HUDEP-2 (cell line): ENCODE measurements at regions not wholly inside any gene's neighbourhood (a gene's known extent, or its start where the extent isn't known, plus 50 kb on each side); places are given as distances from the start of the nearest gene placed in this dataset.
"Not testable (repeated sequence)": the region's sequence is repeated elsewhere in the genome, so short reads cannot be mapped to it uniquely, and the experiment has no call there.

Experiments
- DNase-seq, 76 experiments: peaks; one replicate each; lab custom pipeline; 2025; ENCODE audit not compliant: unreplicated experiment in 76 of 76; lab: John Stamatoyannopoulos, UW

DNA sequence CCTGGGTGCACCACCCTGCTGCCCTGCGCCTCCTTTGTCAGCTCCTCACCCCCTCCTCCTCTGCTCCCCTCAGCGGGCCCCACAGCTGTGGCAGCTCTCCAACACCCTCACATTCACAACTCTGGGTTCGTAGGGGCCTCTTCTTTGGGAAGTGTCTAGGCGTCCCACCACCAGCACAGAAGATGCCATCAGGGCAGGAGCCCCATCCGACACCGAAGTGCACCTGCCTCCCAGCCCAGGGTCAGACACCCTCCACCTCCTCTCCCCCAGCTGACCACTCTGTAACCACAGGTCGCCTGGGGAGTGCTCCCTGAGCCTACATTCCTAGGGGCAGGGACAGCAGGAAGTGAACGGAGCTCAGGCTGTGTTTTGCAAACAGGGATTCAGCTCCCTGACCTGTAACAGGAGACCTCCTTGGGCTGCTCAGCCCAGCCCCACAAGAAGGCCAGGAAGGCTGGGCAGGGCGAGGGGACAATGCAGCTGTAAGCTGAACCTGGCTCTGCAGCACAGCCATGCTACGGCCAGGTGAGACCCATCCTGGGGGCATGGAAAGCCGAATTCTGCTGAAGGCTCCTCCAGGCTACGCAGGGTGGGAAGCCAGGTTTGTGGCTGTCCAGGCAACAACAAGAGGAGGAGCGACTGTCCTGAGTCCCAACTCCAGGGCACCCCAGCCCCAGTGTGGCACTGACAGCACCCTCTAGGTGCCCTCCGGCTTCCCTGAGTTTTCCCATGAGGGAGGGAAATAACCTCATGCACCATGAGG is 269.0 kb downstream of the GOLGA6L6 start:
- DNase-seq: no peak

DNA sequence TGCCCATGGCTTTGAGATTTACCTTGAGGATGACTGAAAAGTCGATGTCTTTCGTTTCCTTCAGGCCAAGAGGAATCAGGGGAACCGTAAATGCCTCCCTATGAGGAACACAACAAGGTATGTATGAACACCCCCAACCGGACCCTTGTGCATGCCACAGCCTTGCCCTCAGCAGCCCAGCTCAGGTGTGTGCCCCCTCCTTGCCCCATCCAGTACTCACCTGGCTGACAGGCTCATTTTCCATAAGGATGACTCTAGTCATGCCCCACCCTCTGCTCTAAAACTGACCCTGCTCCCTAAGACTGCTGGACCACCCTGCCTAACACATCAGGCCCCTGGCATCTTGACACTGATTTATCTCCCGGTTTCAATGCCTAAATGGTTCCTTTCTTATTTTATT is 270.0 kb downstream of the GOLGA6L6 start:
- DNase-seq: no peak

DNA sequence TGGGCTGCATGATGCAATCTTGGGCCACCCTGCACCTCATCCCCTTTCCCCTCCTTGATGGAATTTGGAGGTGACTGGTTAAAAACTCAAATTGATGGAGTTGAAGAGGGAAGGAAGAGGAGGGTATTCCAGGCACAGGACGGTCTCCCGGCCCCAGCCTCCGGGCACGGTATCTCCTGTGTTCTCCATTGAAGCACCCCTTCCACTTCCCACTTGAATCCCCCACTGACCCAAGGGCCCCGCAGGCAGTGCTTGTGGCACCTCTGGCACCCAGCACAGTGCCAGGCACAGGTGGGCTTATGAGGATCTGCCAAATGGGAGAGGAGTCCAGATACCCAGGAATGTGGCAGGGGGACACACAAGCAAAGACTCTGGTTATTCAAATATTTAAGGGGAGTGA is 271.6 kb downstream of the GOLGA6L6 start:
- DNase-seq: not testable (repeated sequence)

DNA sequence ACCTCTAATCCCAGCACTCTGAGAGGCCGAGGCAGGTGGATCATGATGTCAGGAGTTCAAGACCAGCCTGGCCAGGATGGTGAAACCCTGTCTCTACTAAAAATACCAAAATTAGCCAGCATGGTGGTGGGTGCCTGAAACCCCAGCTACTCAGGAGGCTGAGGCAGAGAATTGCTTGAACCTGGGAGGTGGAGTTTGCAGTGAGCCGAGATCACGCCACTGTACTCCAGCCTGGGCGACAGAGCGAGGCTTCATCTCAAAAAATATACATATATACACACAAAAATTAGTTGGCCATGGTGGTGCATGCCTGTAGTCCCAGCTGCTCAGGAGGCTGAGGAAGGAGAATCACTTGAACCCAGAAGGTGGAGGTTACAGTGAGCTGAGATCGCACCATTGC is 273.6 kb downstream of the GOLGA6L6 start:
- DNase-seq: not testable (repeated sequence)

DNA sequence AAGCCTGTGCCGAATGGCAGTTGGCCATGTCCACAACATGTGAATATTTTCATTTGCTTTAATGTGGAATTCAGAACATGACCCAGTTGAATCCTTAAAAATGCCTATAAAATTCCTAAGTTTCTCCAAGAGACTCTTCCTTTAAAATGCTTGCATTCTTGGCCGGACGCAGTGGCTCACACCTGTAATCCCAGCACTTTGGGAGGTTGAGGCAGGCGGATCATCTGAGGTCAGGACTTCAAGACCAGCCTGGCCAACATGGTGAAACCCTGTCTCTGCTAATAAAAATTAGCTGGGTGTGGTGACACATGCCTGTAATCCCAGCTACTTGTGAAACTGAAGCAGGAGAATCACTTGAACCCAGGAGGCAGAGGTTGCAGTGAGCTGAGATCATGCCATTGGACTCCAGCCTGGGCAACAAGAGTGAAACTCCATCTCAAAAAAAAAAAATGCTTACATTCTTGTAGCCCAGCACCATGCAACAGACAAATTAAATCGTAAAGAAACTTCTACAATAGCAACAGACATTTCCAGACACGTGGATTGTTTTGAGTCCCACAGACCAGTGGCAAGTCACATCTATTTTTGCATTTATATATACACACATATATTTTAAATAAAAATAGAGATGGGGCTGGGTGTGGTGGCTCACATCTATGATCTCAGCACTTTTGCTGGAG is 274.4 kb downstream of the GOLGA6L6 start:
- DNase-seq: not testable (repeated sequence)

DNA sequence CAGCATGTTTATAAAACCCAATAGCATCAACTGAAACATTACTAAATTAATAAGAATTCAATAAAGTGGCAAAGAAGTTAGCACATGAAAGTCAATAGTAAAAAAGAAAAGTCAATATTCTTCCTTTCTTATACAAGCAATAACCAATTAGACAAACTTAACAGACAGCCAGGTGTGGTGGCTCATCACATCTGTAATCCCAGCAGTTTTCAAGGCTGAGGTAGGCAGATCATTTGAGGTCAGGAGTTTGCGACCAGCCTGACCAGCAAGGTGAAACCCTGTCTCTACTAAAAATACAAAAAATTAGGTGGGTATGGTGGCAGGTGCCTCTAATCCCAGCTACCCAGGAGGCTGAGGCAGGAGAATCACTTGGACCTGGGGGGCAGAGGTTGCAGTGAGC is 275.9 kb downstream of the GOLGA6L6 start:
- DNase-seq: not testable (repeated sequence)

DNA sequence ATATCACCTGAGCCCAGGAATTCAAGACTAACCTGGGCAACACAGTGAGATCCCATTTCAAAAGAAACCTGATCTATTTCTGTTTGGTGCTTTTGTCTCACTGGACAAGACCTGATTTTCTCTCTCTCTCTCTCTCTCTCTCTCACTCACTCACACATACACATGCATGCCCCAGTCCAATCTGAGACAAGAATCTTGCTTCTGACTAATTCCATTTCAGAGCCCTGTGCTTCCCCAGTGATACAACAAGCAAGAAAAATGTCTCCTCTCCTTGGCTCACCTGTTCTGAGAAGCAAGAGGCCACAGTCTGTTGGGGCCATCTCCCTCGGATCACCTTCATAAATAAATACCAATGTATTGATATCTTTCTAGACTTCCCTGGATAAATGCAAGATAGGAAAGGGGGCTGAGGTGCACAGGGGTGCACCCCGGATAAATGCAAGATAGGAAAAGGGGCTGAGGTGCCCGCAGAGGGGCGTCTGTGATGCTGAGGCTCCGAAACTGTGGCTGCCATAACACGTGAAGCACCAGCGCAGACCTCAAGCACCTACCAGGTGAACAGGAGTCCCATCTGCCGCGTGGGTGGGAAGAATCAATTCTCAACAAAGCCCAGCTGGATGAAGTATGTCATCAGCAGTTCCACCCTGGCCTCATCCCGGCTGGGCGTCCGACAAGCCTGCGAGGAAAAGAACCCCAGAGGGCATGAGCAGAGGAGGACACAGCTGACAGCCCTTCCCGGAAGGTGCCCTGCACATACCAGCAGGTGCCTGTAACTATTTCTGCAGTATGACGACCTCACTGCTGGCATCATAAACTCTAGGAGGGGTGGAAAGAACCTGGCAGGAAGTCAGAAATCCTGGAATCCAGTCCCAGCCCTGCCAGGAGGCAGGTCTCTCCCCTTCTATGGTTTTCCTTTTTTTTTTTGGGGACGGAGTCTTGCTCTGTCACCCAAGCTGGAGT is 280.0 kb downstream of the GOLGA6L6 start:
- DNase-seq: not testable (repeated sequence)

DNA sequence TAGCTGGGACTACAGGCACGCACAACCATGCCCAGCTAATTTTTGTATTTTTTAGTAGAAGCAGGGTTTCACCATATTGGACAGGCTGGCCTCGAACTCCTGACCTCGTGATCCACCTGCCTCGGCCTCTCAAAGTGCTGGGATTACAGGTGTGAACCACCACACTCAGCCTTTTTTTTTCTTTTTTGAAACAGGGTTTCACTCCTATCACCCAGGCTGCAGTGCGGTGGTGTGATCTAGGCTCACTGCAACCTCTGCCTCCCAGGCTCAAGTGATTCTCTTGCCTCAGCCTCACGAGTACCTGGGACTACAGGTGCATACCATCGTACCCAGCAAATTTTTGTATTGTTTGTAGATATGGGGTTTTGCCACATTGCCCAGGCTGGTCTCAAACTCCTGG is 280.9 kb downstream of the GOLGA6L6 start:
- not testable (repeated sequence) for DNase-seq

DNA sequence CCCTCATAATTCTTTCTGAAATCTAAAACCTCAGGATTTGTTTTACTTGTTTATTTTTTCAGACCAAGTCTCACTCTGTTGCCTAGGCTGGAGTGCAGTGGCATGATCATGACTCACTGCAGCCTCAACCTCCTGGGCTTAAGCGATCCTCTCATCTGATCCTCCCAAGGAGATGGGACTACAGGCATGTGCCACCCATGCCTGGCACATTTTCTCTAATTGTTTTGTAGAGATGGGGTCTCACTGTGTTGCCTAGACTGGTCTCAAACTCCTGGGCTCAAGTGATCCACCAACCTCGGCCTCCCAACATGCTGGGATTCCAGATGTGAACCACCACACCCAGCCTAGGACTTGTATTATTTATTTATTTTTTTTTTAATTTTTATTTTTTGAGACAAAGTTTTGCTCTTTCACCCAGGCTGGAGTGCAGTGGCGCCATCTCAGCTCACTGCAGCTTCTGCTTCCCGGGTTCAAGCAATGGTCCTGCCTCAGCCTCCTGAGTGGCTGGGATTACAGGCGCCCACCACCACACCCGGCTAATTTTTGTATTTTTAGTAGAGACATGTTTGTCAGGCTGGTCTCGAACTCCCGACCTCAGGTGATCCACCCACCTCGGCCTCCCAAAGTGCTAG is 281.9 kb downstream of the GOLGA6L6 start:
- DNase-seq: not testable (repeated sequence)

DNA sequence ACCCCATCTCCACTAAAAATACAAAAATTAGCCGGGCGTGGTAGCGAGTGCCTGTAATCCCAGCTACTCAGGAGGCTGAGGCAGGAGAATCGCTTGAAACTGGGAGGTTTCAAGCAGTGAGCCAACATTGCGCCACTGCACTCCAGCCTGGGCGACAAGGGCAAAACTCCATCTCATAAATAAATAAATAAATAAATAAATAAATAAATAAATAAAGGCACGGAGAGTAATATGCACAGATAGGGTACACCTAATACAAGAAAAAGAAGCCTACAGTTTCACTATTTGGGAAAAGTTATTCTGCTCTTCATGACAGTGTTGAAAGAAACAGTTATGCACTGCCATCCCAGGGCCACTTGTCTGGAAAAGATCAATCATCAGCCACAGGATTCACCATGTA is 285.2 kb downstream of the GOLGA6L6 start:
- not testable (repeated sequence) for DNase-seq

DNA sequence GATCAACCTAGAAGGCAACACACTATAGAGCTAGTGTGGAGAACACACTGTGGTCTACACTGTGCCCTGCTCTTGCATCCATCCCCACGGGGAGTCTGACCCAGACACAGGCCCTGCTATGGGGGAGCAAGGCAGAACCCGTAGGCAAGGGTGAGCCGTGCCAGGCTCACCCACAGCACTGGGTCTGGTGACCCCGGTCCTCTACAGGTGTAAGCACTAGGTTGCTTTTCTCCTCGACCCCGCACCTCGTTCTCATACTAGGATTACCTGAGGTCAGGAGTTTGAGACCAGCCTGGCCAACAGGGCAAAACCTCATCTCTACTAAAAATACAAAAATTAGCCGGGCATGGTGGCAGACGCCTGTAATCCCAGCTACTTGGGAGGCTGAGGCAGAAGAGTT is 286.0 kb downstream of the GOLGA6L6 start:
- DNase-seq: not testable (repeated sequence)

DNA sequence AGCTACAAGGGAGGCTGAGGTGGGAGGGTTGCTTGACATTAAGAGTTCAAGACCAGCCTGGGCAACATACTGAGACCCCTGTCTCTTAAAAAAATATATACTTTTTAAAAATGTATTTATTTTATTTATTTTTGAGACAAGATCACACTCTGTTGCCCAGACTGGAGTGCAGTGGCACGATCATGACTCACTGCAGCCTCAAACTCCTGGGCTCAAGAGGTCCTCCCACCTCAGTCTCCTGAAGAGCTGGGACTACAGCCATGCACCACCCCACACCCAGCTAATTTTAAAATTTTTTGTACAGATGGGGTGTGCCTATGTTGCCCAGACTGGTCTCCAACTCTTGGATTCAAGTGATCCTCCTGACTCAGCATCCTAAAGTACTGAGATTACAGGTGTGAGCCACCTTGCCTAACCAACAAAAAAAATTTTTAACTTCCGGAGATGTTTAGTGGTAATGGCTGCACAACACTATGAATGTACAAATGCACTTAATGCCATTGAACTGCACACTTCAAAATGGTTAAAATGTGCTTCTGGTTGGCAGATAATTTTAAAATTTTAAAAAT is 288.5 kb downstream of the GOLGA6L6 start:
- not testable (repeated sequence) for DNase-seq

DNA sequence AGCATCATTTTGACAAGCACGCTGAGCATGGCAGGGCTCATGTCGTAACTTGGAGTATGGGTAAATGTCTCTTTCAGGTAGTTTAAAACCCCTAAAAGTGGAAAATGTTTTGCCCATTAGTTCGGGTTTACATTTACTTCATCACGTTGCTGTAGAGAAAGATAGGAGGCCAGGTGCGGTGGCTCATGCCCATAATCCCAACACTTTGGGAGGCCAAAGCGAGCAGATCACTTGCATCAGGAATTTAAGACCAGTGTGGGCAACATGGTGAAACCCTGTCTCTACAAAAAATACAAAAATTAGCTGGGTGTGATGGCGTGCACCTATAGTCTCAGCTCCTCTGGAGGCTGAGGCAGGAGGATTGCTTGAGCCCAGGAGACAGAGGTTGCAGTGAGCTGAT is 289.6 kb downstream of the GOLGA6L6 start:
- DNase-seq: not testable (repeated sequence)

DNA sequence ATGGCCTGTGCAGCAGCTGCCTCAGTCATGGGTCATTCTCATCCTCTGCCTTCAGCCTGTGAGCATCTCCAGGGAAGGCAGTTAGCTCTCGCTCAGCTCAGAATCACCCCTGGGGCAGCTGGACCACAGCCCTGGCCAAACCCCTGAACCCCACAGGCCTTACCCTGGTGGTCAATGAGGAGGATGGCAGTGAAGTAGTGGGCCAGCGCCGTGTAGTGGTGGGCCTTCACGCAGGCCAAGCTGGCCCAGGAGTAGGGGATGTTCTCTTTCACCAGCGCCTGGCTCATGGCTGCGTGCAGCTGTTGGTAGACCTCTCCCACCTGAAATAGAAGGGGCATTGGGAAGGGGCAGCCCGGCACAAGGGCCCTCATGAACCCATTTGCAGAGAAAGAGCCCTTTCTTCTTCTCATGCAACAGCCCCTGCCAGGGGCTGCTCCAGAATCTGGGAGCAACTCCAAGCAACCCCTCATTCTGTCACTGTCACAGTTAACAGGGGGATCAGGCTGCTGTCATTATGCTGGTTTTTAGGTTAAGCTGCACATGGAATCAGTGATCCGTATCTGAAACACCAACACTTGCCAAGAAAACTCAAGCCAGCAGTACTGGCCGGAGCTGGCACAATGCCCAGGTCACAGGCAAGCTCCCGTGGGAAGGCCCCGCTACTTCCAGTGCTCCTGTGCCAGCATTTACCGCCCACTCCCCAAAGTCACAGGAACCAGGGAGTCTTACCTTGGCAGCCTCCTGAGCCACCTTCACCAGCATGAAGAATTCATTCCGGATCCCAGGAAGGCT is 290.2 kb downstream of the GOLGA6L6 start:
- DNase-seq: not testable (repeated sequence)

DNA sequence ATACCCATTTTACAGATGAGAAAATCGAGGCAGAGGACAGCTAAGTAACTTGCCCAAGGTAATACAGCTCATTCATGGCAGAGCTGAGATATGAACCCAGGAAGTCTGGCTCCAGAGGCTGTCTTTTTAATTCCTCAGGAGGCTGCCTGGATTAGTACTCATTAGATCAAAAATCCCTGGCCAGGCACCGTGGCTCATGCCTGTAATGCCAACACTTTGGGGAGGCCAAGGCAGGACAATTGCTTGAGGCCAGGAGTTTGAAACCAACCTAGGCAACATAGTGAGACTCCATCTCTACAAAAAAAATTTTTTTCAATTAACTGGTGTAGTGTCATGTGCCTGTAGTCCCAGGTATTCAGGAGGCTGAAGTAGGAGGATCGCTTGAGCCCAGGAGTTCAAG is 291.4 kb downstream of the GOLGA6L6 start:
- DNase-seq: not testable (repeated sequence)

DNA sequence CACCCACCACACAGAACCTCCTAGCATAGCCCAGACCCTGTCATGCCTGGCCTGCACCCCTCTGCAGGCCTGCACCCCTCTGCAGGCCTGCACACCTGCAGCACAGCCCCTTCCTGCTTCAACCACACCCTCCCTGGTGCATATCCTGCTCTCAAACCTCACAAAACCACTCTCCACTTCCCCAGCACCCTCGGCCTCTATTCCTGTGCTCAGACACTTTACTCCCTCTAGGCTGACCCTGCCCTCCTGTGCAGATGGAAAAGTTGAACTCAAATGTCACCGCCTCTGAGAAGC is 292.0 kb downstream of the GOLGA6L6 start:
- not testable (repeated sequence) for DNase-seq

DNA sequence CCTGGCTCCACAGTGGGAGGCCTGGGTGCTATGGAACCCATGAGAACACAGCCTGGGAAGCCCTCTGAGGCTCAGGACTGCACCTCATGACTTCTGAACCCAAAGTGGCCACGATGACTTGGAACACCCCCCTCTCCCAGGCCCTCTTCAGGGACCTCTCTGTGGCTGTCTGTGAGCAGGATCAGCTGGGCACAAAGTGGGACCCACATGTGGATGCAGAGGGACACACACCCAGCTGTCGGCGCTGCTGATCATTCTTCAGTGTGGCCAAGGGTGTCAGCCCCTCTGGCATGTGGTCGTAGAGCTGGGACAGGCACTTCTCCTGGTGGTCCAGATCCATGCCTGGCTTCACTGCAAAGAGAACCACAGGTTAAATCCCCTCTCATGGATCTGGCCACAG is 293.2 kb downstream of the GOLGA6L6 start:
- DNase-seq: not testable (repeated sequence)

DNA sequence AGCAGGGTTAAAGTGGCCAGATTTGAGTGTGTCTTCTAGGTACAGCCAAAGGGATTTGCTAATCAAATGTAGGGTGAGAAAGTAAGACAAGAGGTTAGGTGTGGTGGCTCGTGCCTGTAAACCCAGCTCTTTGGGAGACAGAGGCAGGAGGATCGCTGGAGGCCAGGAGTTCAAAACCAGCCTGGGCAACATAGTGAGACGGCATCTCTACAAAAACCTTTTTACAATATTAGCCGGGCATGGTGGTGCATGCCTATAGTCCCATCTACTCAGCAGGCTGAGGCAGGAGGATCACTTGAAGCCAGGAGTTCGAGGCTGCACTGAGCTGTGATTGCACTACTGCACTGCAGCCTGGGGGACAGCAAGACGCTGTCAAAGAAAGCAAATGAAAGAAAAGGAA is 294.5 kb downstream of the GOLGA6L6 start:
- not testable (repeated sequence) for DNase-seq

DNA sequence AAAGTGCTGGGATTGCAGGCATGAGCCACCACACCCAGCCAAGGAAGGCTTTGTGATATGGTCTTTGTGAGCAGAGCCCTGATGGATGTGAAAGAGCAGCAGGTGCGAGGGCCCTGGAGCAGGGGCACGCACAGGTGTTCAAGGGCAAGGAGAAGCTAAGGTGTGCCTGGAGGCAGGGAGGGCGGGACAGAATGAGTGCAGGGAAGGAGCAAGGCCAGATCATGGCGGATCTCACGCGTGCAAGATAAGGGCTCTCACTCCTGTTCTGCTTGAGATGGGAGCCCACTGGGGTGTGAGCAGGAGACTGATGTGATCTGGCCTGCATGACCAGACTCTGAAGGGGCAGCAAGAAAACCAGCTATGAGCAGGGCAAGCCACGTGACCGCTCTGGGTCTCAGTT is 295.0 kb downstream of the GOLGA6L6 start:
- DNase-seq: not testable (repeated sequence)

DNA sequence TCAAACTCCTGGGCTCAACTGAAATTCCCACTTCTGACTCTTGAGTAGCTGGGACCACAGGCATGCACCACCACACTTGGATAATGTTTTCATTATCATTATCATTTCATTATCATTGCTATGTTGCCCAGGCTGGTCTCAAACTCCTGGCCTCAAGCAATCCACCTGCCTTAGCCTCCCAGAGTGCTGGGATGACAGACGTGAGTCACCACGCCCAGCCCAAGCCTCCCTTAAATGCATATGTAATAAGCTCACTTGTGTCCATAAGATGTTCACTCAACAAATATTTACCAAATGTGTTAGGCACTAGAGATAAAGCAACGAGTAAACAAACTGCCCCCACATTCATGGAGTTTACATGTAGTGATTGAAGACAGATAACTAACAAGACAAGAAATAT is 295.7 kb downstream of the GOLGA6L6 start:
- not testable (repeated sequence) for DNase-seq
